WTC11 (cell line): ENCODE measurements at regions not wholly inside any gene's neighbourhood (a gene's known extent, or its start where the extent isn't known, plus 50 kb on each side); places are given as distances from the start of the nearest gene placed in this dataset.

ENCODE experiments used
- ATAC-seq: fragments of 200-7000 bp; cut with Tn5 transposase; 2 replicates; pipeline ENCODE4 v1.10.0; 2021; ENCODE audit warnings: mild to moderate bottlenecking, moderate library complexity
- CTCF ChIA-PET: fragments of 300-600 bp; sonication (Branson Sonifier 250); formaldehyde crosslinking; loops from one replicate; lab custom pipeline; 2021; ENCODE audit warnings: antibody characterized with exemption; lab: Charles Lee
- POLR2A ChIA-PET: fragments of 350-600 bp; sonication (Branson Sonifier 250); formaldehyde crosslinking; loops from one replicate; lab custom pipeline; 2021; ENCODE audit warnings: antibody characterized with exemption; lab: Charles Lee
- DNase-seq: peaks from one replicate; pipeline ENCODE4 v3.0.0; 2021; ENCODE audit warnings: low spot score
- H3K27ac Mint-ChIP-seq: 2 replicates; pipeline ENCODE4 v1.8.0; 2021; ENCODE audit warnings: mixed read lengths
- H3K27me3 Mint-ChIP-seq: 2 replicates; pipeline ENCODE4 v1.8.0; 2021; ENCODE audit warnings: low read depth, mild to moderate bottlenecking, moderate library complexity, mixed read lengths
- H3K36me3 Mint-ChIP-seq: 2 replicates; pipeline ENCODE4 v1.8.0; 2021; ENCODE audit warnings: mixed read lengths
- H3K4me1 Mint-ChIP-seq: 2 replicates; pipeline ENCODE4 v1.8.0; 2022; ENCODE audit warnings: mixed read lengths
- H3K4me3 Mint-ChIP-seq: 2 replicates; pipeline ENCODE4 v1.8.0; 2021; ENCODE audit warnings: mild to moderate bottlenecking, moderate library complexity, mixed read lengths
- H3K9me3 Mint-ChIP-seq: 2 replicates; pipeline ENCODE4 v1.8.0; 2021; ENCODE audit warnings: mixed read lengths
- EMX1 ChIP-seq: fragments of 250-450 bp; sonication (Bioruptor Pico); IDR thresholded peaks from 2 replicates; pipeline ENCODE4 v1.8.0; 2021; ENCODE audit warnings: mild to moderate bottlenecking
- ETV6 ChIP-seq: sonication (generic); formaldehyde crosslinking; IDR thresholded peaks from 2 replicates; pipeline ENCODE4 v1.8.1; 2022; ENCODE audit warnings: mild to moderate bottlenecking, missing genetic modification reagents
- HMGXB4 ChIP-seq: sonication (generic); formaldehyde crosslinking; IDR thresholded peaks from 2 replicates; pipeline ENCODE4 v1.8.1; 2023; ENCODE audit warnings: mild to moderate bottlenecking, moderate library complexity, missing genetic modification reagents
- NFE2L1 ChIP-seq: sonication (generic); formaldehyde crosslinking; IDR thresholded peaks from 2 replicates; pipeline ENCODE4 v1.8.1; 2023; ENCODE audit warnings: missing genetic modification reagents
- NFYB ChIP-seq: sonication (generic); formaldehyde crosslinking; conservative IDR thresholded peaks from 2 replicates; pipeline ENCODE4 v1.8.0; 2022; ENCODE audit warnings: low read depth, missing genetic modification reagents
- NR3C1 ChIP-seq: sonication (generic); formaldehyde crosslinking; conservative IDR thresholded peaks from 2 replicates; pipeline ENCODE4 v1.8.1; 2023; ENCODE audit warnings: low read depth, mild to moderate bottlenecking, missing genetic modification reagents
- PREB ChIP-seq: sonication (generic); formaldehyde crosslinking; IDR thresholded peaks from 2 replicates; pipeline ENCODE4 v1.8.1; 2022; ENCODE audit warnings: mild to moderate bottlenecking, missing genetic modification reagents, moderate library complexity, borderline replicate concordance
- RORB ChIP-seq: fragments of 250-450 bp; sonication (Bioruptor Pico); IDR thresholded peaks from 2 replicates; pipeline ENCODE4 v1.9.0; 2021; ENCODE audit warnings: mild to moderate bottlenecking
- ZNF138 ChIP-seq: sonication (generic); formaldehyde crosslinking; conservative IDR thresholded peaks from 2 replicates; pipeline ENCODE4 v1.8.1; 2022; ENCODE audit warnings: mild to moderate bottlenecking, moderate library complexity, missing genetic modification reagents
- ZNF219 ChIP-seq: sonication (generic); formaldehyde crosslinking; IDR thresholded peaks from 2 replicates; pipeline ENCODE4 v1.8.0; 2023; ENCODE audit warnings: missing genetic modification reagents, mild to moderate bottlenecking, borderline replicate concordance
- ZNF232 ChIP-seq: sonication (generic); formaldehyde crosslinking; IDR thresholded peaks from 2 replicates; pipeline ENCODE4 v1.8.0; 2022; ENCODE audit warnings: mild to moderate bottlenecking, missing genetic modification reagents
- ZNF263 ChIP-seq: sonication (generic); formaldehyde crosslinking; IDR thresholded peaks from 2 replicates; pipeline ENCODE4 v1.8.1; 2022; ENCODE audit warnings: low read depth, mild to moderate bottlenecking, moderate library complexity, missing genetic modification reagents
- ZNF396 ChIP-seq: fragments of 250-450 bp; sonication (Bioruptor Pico); IDR thresholded peaks from 2 replicates; pipeline ENCODE4 v1.8.0; 2021; ENCODE audit warnings: mild to moderate bottlenecking, moderate library complexity, borderline replicate concordance
- ZNF416 ChIP-seq: fragments of 250-450 bp; sonication (Bioruptor Pico); IDR thresholded peaks from 2 replicates; pipeline ENCODE4 v1.9.0; 2021; ENCODE audit warnings: mild to moderate bottlenecking, inconsistent platforms
- ZNF425 ChIP-seq: fragments of 250-450 bp; sonication (Bioruptor Pico); conservative IDR thresholded peaks from 2 replicates; pipeline ENCODE4 v1.9.0; 2021; ENCODE audit warnings: mild to moderate bottlenecking
- ZNF512 ChIP-seq: sonication (generic); formaldehyde crosslinking; IDR thresholded peaks from 2 replicates; pipeline ENCODE4 v1.8.1; 2022; ENCODE audit warnings: missing genetic modification reagents, borderline replicate concordance
- TF ChIP-seq, protein P1 (sequence below): sonication (generic); formaldehyde crosslinking; IDR thresholded peaks from 2 replicates; pipeline ENCODE4 v1.8.1; 2023; ENCODE audit warnings: mild to moderate bottlenecking, missing genetic modification reagents, borderline replicate concordance
- TF ChIP-seq, protein P2 (sequence below): sonication (generic); formaldehyde crosslinking; IDR thresholded peaks from 2 replicates; pipeline ENCODE4 v1.8.0; 2022; ENCODE audit warnings: mild to moderate bottlenecking, missing genetic modification reagents
- TF ChIP-seq, protein P3 (sequence below): sonication (generic); formaldehyde crosslinking; IDR thresholded peaks from 2 replicates; pipeline ENCODE4 v1.8.0; 2023; ENCODE audit warnings: missing genetic modification reagents
- TF ChIP-seq, protein P4 (sequence below): sonication (generic); formaldehyde crosslinking; IDR thresholded peaks from 2 replicates; pipeline ENCODE4 v1.8.1; 2022; ENCODE audit warnings: low read depth, missing genetic modification reagents, borderline replicate concordance

DNA sequence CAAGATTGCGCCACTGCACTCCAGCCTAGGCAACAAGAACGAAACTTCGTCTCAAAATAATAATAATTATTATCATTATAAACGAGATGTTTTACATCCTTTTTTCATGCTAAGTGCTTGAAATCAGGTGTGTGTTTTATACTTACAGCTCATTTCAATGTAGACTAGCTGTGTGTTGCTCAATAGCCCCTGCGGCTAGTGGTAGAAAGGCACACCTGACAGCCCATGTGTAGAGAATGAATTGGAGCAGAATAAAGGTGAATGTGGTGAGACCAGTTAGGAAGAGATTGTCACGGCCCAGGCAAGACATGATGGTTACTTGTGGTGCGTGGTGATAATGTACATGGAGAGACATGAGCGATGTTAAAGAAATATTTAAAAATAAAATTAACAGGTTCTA lies 86.7 kb upstream of the TMEM26 start:
- Mint-ChIP-seq H3K4me1 (peaks cover 10% of the 10 kb centered on the region), H3K4me3 (no peak overlapping the region), H3K9me3 (peaks cover 20% of the 10 kb centered on the region), H3K27me3 (no peaks in the 10 kb centered on the region), H3K36me3 (no peaks in the 10 kb centered on the region), H3K27ac (no peak overlapping the region; the same call in 1 of the 2 replicates)
- ATAC-seq (no peak), DNase-seq (no peak)
- CTCF ChIA-PET: no interaction called here
- POLR2A ChIA-PET: no interaction called here
- no peak for TF ChIP-seq ZNF425 (CRISPR knock-in tag)
- no peak for TF ChIP-seq ZNF219 (CRISPR knock-in tag)
- TF ChIP-seq ZNF416: no peak
- TF ChIP-seq EMX1 (CRISPR knock-in tag): no peak
- TF ChIP-seq, protein P1, sequence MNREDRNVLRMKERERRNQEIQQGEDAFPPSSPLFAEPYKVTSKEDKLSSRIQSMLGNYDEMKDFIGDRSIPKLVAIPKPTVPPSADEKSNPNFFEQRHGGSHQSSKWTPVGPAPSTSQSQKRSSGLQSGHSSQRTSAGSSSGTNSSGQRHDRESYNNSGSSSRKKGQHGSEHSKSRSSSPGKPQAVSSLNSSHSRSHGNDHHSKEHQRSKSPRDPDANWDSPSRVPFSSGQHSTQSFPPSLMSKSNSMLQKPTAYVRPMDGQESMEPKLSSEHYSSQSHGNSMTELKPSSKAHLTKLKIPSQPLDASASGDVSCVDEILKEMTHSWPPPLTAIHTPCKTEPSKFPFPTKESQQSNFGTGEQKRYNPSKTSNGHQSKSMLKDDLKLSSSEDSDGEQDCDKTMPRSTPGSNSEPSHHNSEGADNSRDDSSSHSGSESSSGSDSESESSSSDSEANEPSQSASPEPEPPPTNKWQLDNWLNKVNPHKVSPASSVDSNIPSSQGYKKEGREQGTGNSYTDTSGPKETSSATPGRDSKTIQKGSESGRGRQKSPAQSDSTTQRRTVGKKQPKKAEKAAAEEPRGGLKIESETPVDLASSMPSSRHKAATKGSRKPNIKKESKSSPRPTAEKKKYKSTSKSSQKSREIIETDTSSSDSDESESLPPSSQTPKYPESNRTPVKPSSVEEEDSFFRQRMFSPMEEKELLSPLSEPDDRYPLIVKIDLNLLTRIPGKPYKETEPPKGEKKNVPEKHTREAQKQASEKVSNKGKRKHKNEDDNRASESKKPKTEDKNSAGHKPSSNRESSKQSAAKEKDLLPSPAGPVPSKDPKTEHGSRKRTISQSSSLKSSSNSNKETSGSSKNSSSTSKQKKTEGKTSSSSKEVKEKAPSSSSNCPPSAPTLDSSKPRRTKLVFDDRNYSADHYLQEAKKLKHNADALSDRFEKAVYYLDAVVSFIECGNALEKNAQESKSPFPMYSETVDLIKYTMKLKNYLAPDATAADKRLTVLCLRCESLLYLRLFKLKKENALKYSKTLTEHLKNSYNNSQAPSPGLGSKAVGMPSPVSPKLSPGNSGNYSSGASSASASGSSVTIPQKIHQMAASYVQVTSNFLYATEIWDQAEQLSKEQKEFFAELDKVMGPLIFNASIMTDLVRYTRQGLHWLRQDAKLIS (CRISPR knock-in tag): no peak
- no peak for TF ChIP-seq ETV6 (CRISPR knock-in tag)
- TF ChIP-seq NFYB (CRISPR knock-in tag): no peak
- no peak for TF ChIP-seq NR3C1 (CRISPR knock-in tag)
- no peak for TF ChIP-seq ZNF232 (CRISPR knock-in tag)
- no peak for TF ChIP-seq ZNF138 (CRISPR knock-in tag)
- no peak for TF ChIP-seq HMGXB4

DNA sequence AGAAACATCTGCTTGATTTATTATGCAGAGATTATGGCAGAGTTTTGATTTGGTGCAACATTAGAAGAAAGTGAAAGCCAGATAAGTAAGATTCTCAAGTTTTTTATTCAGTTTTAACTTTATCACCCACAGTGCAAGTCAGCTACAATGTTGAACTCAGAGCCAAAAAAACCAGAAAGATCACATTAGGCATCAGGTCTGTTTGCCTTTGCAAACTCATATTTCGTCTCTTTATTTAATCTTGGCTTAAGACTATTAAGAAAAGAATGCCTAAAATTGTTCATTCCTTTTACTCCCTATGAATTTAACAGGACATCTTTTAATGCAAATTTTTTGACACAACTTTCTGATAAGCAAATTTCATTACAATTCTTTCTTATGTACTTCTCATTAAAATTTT lies 76.0 kb upstream of the TMEM26 start:
- ATAC-seq: no peak
- Mint-ChIP-seq H3K27me3 (no peaks in the 10 kb centered on the region), H3K27ac (no peak overlapping the region), H3K9me3 (peaks cover 11% of the 10 kb centered on the region; the same call in 1 of the 2 replicates), H3K36me3 (no peaks in the 10 kb centered on the region), H3K4me1 (no peaks in the 10 kb centered on the region), H3K4me3 (no peak overlapping the region)
- POLR2A ChIA-PET: no interaction called here
- DNase-seq: no peak
- CTCF ChIA-PET: no interaction called here
- TF ChIP-seq ZNF512 (CRISPR knock-in tag): no peak
- TF ChIP-seq, protein P2, sequence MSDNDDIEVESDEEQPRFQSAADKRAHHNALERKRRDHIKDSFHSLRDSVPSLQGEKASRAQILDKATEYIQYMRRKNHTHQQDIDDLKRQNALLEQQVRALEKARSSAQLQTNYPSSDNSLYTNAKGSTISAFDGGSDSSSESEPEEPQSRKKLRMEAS (CRISPR knock-in tag): no peak
- no peak for TF ChIP-seq NFE2L1 (CRISPR knock-in tag)
- TF ChIP-seq, protein P3, sequence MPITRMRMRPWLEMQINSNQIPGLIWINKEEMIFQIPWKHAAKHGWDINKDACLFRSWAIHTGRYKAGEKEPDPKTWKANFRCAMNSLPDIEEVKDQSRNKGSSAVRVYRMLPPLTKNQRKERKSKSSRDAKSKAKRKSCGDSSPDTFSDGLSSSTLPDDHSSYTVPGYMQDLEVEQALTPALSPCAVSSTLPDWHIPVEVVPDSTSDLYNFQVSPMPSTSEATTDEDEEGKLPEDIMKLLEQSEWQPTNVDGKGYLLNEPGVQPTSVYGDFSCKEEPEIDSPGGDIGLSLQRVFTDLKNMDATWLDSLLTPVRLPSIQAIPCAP (CRISPR knock-in tag): no peak
- no peak for TF ChIP-seq NR3C1 (CRISPR knock-in tag)
- no peak for TF ChIP-seq ZNF396 (CRISPR knock-in tag)
- TF ChIP-seq, protein P4, sequence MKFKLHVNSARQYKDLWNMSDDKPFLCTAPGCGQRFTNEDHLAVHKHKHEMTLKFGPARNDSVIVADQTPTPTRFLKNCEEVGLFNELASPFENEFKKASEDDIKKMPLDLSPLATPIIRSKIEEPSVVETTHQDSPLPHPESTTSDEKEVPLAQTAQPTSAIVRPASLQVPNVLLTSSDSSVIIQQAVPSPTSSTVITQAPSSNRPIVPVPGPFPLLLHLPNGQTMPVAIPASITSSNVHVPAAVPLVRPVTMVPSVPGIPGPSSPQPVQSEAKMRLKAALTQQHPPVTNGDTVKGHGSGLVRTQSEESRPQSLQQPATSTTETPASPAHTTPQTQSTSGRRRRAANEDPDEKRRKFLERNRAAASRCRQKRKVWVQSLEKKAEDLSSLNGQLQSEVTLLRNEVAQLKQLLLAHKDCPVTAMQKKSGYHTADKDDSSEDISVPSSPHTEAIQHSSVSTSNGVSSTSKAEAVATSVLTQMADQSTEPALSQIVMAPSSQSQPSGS: no peak
- no peak for TF ChIP-seq ZNF232 (CRISPR knock-in tag)
- TF ChIP-seq PREB: no peak
- TF ChIP-seq RORB (CRISPR knock-in tag): no peak
- TF ChIP-seq ZNF263 (CRISPR knock-in tag): no peak
